ENCODE measurements at regions not wholly inside any gene's neighbourhood (a gene's known extent, or its start where the extent isn't known, plus 50 kb on each side); places are given as distances from the start of the nearest gene placed in this dataset.
A peak's percentile ranks its signal among the peaks of the same experiment; 100 is the strongest.

- no peak for DNase-seq
Observed at GRCh38 chr11:127452533-127452932, 452.0 kb upstream of the KIRREL3 start.

DNA sequence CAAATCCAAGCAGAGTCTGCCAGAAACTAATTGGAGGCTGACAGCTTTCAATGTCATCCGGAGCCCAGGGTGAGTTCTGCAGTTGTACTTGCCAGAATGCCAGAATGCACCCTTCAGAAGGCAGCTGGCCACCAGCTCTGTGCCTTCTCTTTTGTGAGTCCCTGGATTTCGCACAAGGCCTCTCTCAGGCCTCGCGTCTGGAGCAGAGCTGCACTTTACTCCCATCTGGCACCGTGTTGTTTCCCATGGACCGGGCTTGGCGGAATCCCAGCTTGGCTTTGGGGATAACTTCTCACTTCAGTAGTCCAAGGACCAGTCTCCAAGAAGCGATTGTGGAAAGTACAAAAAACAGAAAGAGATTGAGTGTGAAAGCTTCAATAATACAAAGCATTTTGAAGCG is 451.3 kb upstream of the KIRREL3 start:
- DNase-seq, result no peak

- no peak for DNase-seq
Observed at GRCh38 chr11:127448101-127448500, 447.5 kb upstream of the KIRREL3 start.

DNA sequence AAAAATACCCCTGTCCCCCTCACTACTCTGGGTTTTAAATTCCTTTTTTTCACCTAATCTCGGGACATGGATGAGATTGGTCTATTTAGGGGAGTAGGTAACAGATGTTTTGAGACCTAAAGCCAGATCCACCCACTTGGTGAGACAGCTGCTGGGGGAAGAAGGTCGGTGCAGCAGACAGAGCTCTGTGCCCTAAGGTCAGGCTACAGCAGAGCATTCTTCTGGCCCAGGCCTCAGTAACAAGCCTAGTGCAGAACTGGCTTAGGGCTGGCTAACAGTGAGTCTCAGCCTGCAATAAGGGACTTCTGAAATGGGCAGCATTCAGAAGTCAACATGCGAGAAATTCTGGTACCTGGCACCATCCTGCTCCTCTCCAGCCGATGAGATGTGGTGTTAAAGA is 444.9 kb upstream of the KIRREL3 start:
- DNase-seq, result no peak

DNA sequence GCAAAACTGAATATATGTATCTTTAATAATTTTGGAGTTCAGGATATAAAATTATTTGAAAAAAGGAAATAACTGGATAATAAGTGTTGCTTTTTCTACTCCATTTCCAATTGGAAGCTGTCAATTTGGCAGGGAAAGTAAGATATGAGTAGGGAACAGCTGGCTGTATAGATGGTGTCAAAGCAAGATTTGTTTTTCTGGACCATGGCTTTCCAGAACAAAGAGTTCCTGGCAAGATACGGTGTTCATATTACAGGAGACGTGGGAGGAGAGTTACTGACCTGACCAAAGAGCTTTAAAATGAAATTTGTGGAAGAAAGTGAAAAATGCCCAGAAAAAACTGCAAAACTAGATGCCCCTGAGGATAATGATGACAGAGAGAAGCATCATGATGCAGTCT is 442.7 kb upstream of the KIRREL3 start:
- DNase-seq, result no peak

DNA sequence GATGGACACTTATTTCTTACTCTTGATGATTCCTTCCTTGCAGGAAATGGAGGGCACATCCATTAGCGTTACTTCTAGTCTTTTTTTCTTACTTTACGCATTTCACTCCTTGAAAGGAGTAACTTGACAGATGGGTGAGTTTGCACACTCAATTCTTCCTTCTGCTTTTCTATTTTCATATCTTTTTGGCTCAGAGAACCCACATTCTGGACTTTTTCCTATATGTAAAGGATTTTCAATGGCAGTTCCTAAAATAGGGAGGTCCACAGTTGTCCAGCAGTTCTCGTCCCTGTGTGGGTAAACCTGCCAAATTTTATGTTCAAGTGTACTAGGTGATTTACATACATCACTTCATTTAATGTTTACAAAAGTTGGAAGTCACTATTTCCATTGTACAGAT is 440.0 kb upstream of the KIRREL3 start:
- DNase-seq, result no peak

DNA sequence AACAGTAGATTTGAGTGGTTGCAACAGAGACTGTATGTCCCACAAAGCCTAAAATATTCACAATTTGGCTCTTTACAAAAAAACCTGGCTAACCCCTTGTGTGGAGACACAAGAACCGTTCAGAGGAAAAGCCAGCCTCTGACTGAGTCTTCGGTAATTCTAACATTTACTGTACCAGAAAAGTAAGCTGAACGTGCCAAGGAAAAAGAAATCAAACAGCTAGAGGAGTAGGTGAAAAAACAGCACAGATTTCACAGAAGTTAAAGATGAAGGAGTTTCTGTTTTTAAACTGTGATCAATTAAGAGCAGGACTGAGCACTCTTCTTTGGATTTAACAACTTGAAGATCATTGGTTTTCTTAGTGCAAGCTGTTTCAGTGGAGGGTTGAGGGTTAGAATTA is 424.7 kb upstream of the KIRREL3 start:
- no peak for DNase-seq

DNA sequence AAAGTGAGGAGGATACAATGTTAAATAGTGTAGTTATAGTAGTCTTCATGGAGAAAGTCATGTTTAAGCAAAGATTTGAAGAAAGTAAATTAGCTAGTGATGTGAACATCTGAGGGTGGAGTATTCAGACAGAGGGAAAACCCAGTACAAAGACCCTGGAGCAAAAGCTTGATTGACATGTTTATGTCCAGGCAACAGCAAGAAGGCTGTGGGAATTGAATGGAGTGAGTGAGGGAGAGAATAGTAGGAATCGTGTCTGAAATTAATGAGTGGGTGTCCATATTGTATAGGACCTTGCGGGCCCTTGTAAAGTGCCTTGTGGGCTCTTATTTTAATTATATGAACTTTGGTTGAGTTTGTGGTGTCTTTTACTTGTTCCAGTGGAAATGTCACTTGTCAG is 424.1 kb upstream of the KIRREL3 start:
- no peak for DNase-seq

- no peak for DNase-seq
Observed at GRCh38 chr11:127420139-127420538, 419.6 kb upstream of the KIRREL3 start.

DNA sequence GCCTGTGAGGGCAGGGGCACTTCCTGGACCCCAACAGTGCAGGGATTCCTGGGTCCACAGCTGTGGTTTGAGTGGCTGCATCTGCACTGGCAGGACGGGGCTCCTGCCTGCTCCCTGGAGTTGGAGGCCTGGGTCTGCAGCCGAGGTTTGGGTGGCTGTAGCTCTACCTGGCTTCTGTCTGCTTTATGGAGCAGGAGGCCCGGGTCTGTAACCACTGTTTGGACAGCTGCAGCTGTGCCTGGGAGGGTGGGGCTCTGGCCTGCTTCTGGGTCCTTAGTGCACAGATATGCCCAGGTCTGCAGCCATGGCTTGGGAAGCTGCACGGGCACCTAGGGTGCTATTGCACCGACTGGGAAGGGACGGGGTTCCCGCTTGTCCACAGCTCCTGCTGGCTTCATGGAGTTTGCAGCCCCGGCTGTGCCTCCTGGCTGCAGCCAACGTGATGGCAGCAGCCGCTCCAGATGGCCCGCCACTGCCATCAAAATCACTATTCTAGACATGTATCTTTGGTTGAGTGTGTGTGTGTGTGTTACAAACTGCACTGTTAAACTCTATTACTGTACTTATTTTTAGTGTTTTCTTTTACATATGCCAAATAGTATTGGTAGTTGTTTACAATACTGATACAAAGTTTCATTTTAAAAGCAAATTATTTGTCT is 412.3 kb upstream of the KIRREL3 start:
- DNase-seq, result peak; percentile 51 to 62

DNA sequence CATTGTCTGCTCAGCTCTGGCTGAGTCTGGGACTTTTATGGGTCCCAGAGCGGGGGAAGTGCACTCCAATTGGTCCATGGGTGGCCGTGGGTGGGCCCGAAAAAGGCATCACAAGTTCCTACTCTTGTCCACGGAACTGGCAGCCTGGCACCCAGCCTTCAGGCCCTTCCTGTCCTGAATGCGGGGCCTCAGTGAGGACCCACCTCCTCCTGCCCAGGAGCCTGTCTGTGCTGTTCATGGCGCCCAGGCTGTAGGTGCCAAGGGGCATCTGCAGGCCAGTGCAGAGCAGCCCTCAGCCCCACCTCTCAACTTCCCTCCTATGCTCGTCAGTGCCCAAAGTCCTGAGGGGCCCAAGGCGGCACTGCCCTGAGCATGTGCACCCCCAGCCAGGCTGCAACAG is 411.7 kb upstream of the KIRREL3 start:
- no peak for DNase-seq

DNA sequence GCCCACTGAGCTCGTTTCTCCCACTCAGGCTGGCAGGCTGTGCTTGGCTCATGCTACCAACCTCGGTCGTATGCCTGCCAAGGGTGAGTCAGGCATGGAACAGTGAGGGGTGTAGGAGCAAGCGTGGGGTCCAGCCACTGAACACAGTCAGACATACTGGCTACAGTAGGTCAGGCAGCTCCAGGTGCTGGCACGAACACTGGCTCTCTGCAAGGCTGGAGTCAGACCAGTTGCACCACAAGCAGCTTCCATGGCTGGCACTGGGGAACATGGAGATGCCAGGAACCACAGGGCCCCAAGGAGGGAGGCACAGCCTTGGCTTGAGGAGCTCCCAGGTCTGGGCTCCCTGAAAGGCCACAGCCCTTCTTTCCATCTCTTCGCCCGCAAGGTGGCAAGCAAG is 410.7 kb upstream of the KIRREL3 start:
- DNase-seq, result no peak

GRCh38 chr11:127395034-127395433 is 394.5 kb upstream of the KIRREL3 start:
- no peak for DNase-seq

DNA sequence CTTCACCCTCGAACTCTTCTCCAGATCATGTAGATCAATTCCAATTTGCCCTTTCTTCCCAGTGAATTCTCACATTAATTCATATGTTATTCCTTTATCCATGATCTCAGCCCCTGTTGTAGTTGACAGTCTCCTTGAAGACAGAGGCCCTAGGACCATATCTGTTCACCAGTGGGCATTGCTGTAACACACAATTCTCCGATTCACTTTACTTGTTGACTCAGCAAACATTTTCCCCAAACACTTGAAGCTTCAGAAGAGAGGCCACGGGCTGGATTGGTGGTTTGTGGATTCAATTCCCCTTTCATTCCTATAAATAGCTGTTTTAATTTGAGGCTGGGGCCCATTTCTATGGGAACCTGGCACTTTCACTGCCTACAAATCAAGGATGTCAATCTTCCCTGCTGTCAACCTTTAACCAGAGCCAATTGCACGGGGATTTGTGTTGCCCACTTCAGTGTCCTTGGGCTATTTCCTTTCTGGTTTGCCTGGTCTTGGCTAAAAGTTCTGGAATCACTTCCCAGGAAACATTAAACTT is 393.0 kb upstream of the KIRREL3 start:
- DNase-seq, result no peak

DNA sequence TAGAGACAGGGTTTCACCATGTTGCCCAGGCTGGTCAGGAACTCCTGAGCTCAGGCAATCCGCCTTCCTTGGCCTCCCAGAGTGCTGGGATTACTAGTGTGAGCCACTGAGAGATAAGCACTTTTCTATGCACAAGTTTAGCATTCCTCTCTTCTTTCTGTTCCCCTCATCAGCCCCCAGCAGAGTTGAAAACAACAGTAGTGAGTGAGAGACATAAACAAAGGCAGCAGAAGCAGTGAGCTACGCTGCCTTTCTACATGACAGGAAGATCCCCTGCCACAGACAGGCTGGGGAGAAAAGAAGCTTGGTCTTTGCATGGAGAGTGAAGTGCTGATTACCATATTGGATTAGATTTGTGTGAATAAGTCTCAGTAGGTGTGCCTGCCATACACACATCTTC is 392.0 kb upstream of the KIRREL3 start:
- no peak for DNase-seq

DNA sequence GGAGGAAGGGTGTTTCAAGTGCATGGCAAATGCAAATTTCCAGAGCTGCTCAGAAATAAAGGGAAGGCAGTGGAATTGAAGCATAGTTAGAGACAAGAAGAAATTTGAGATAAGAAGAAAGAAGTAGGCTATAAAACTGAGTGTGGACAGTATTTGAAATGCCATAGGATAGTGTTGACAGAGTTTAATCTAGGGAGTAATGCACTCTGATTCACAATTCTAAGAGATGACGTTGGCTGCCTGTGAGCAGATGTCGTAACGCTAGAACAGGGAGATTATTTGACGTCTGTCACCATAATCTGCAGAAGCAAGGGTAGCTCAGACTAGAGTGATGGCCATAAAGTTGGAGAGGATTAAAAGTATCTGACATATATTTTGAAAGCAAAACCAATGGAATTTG is 389.9 kb upstream of the KIRREL3 start:
- DNase-seq, result no peak

DNA sequence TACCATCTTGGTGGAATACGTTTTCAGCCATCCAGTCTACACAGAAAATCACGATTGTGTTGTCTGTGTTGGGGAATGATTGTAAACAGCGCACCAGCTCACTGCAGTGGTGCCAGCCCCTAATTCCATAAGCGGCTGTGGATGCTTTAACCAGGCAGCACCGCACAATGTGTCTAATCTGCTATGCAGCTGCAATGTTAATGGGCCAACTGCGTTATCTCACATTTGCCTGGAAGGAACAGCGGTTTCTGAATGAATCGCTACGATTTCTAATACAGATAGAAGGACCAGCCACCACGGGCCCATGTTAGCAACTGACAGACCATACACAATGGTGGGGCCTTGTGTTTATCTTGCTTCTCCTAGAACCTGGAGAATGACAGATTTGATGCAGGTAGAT is 384.5 kb upstream of the KIRREL3 start:
- no peak for DNase-seq

DNA sequence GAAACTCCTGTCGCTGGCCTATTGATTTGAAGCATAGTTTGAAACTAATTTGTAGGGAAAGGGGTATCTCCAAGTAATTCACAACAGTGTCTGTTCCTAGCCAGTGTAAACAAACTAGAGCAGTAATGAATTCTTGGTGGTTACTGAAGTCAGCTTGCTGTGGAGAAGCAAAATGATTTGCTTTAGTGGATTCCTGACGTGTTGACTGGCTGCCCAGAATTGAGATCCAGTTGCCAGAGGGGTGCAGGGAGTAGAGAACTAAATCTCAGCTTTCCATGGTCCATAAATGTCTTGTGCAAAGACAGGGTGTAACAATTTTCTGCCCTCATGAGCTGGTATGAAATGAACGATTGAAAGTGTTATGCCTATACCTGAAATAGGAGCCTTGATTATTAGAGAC is 382.5 kb upstream of the KIRREL3 start:
- no peak for DNase-seq

GRCh38 chr11:127381247-127381646 is 380.7 kb upstream of the KIRREL3 start:
- no peak for DNase-seq

DNA sequence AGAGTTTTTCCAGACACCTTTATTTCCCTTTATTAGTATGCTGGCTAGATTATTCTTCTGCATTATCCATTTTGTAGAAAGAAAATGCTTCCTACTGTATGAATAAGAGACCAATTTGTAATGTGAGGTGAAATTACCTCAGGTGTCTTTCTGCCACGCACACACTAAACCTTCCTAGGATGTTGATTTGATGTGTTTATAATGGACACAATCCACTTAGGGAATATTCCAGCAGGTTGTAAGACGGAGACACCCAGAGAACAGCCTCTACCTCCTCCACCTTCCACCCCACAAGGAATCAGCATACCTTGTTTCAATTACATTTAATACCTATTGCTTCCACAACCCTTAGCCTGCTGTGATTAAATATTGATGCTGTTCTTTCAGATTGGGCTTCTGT is 379.1 kb upstream of the KIRREL3 start:
- no peak for DNase-seq

DNA sequence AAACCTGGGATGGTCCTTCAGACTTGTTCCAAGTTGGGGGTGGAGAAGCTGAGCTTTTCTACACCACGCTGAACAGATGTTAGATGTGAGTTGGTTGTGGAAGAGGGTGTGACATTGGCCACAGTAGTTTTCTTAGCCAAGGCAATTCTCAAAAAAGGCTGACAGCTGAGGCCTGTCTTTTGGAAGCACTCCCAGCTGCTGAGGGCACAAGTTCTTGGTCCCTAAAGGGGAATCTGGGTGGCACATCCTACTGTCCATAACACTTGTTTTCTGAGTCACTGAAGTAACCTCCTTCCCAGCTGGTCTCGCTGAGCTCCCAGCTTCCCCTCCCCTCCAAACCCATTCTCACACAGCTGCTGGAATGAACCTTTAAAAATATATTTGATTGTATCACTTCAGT is 375.7 kb upstream of the KIRREL3 start:
- no peak for DNase-seq

GRCh38 chr11:127369356-127369755 is 368.8 kb upstream of the KIRREL3 start:
- no peak for DNase-seq

- DNase-seq, result peak in 1 of 2 experiments; percentile 1
Observed at GRCh38 chr11:127362754-127363308, 362.3 kb upstream of the KIRREL3 start.

DNA sequence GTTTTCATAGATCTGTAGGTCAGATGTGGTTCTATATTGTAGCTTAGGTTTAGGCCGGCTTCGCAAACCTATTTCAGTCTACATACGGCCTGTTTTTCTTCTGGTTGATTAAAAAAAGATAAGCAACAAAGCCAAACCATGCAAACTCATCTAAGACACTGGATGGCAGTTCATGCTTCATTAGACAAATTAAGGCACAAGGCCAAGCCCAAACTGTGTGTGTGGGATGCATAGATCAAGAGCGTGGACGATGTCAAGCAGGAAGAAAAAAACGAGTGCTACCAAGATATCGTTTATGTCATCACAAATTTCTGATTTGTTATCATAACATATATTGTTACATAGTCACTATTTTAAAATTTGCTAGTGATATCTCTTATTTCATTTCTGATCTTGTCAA is 357.6 kb upstream of the KIRREL3 start:
- DNase-seq, result no peak

DNA sequence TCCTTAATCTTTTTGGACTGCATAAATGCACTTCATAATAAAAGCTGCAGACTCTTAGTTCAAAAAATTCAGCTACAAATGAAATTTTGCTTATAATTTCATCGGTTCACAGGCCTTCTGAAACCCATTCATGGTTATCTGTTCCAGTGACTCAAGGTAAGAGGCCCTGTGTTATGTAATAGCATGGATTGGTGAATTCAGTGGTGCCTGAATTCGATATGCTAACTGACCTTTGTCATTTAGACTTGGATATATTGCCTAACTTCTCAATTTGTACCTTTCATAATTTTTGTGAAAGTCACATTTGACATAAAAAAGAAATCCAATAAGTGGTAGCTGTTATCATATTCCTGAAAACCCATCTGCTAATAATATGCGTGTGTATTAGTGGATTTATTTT is 349.9 kb upstream of the KIRREL3 start:
- DNase-seq, result no peak

Data from SHP77 (cell line).